GM21786 (cell line): ENCODE measurements at regions not wholly inside any gene's neighbourhood (a gene's known extent, or its start where the extent isn't known, plus 50 kb on each side); places are given as distances from the start of the nearest gene placed in this dataset.
"Not testable (repeated sequence)": the region's sequence is repeated elsewhere in the genome, so short reads cannot be mapped to it uniquely, and the experiment has no call there.

Experiments
- ATAC-seq: cut with Tn5 transposase; IDR thresholded peaks from one replicate; pipeline ENCODE4 v1.9.1; 2021; ENCODE audit not compliant: unreplicated experiment

DNA sequence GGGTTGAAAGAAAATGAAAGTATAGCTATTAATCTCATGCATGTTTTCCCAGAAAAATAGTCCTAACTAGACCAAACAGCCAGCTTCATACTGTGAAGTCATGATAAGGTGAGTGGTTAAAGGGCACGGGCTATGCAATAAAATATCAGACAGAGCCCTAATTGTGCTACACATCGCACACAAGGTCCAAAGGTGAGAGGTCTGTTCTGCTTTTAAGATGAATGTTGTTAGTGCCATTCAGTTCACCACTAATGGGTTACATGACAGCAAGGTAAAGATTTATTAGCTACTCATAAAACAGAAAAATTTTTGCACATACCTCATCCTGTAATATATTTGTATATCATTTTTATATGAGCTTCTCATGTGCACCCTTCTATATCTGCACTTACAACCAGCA lies 105.0 kb upstream of the STK17B start:
- ATAC-seq: no peak

- no peak for ATAC-seq
Observed at GRCh38 chr2:196277002-196277401, 105.6 kb upstream of the STK17B start.

DNA sequence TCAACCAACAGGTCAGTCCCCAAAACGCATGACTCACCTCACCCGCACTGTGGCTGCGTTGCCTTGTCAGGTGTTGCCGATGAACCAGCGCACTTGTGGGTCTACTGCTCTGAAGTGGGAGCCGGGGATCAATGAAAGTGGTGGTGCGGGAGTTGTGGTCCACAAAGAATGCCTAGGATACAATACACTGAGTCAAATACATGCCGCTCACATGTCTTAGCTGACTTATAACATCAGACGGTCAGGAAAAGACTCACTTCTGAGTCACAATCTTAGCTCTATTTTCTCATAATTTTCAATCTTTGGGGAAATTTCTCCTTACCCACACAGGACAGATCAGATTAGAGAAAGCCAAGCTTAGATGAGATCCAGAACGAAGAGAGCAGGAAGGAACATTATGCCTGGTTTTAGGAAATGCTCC lies 107.1 kb upstream of the STK17B start:
- no peak for ATAC-seq

DNA sequence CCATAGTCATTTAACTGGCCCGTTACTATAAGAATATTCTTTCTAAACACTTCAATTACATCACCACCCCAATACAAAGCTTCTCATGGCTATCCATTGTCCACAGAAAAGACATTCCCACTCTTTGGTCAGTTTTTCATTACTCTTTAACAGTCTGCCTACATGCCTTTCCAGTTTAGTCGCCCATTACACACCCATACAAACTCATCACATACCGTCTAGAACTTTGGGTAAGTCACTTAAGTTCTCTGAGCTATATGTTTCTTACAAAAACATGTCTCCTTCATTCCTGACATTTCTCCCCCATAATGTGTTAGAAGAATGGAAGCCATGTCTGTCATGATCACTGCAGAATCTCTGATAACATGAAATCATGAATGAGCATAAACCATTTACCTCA lies 108.2 kb upstream of the STK17B start:
- no peak for ATAC-seq

- ATAC-seq: no peak
Observed at GRCh38 chr2:196284144-196284844, 112.9 kb upstream of the STK17B start.

DNA sequence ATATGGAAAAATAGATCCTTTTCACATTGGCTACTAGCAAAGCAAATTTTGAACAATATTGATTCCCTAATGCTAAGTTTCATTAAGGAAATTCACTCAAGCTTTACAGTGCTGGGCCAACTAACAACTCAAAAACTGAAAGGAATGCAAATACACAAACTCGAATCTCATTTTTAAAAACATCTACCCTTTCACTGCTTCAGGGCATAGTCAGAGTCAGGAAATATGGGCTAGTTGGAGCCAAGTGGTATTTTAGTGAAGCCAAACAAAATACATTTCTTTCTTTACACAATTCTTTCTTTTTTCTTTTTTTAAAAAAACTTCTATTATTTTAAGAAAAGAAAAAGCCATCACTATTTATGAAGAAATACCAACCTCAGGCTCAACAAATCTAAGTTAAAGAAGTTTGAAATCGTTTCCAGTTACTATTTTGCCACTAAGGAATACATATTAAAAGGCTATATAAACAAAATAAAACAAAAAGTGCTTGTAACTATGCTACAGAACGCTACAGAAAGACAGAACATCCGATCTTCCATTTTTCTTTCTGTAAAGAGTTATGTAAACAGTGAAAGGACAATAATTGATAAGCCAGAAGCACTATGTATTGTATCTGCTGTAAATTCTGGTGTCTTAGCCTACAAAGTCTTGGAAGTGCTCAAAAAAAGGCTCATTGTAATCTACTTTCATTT lies 113.6 kb upstream of the STK17B start:
- no peak for ATAC-seq

DNA sequence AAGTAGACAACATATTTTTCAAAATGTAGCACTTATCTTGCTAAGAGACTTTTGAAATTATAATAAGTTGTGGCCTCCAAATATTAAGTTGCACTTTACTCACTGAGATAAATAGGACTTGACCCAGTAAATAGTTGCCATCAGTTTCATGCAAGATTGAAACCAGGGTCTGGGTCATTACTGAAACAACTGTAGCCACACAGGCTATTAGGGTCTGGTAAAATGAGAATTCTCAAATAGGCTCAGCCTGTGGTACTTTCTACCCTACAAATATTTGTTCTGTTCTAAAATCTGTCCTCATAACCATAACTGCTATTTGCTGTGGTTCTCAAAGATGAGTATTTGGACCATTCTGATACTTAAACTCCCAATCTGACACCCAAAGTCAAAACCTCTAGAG lies 115.4 kb upstream of the STK17B start:
- ATAC-seq: peak; percentile 51

- ATAC-seq: no peak
Observed at GRCh38 chr2:196287523-196287922, 116.1 kb upstream of the STK17B start.

- ATAC-seq: no peak
Observed at GRCh38 chr2:196288006-196288538, 116.7 kb upstream of the STK17B start.

DNA sequence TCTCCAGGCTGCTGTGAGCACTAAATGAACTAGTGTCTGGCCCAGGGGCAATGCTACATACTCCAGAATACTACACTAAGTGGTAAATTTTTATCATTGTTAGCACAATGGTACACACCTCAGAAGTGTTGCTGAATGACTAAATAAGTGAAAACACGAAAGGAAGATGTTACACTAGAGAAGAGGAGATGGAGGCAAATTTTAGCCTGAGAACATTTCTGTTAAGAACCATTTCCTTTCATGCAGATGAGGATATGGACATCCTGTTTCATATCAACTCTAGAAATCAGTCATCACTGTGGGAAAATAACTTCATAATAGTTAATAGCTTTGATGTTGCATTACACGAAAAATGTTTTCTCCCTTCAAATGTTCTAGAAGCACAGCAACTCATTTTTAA lies 117.6 kb upstream of the STK17B start:
- ATAC-seq: no peak

GRCh38 chr2:196290136-196290535 lies 118.8 kb upstream of the STK17B start:
- peak; percentile 32 for ATAC-seq

- ATAC-seq: no peak
Observed at GRCh38 chr2:196290569-196290968, 119.2 kb upstream of the STK17B start.

DNA sequence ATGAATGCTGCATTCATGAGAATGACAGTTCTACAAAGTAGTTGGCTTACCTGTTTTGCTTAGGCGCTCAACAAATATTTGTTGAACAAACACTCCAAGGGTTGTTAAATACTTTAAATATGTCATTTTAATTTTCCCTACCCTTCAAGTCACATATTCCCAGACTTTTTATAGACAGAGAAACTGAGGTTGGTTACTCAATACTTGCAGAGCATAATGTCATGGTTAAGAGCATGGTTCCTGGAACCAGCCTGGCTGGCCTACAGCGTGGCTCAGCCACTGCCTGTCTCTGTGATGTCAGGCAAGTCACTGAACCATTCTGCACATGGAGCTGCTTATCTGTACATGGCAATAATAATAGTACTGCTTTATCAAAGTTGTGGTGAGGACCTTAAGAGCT lies 120.0 kb upstream of the STK17B start:
- no peak for ATAC-seq

DNA sequence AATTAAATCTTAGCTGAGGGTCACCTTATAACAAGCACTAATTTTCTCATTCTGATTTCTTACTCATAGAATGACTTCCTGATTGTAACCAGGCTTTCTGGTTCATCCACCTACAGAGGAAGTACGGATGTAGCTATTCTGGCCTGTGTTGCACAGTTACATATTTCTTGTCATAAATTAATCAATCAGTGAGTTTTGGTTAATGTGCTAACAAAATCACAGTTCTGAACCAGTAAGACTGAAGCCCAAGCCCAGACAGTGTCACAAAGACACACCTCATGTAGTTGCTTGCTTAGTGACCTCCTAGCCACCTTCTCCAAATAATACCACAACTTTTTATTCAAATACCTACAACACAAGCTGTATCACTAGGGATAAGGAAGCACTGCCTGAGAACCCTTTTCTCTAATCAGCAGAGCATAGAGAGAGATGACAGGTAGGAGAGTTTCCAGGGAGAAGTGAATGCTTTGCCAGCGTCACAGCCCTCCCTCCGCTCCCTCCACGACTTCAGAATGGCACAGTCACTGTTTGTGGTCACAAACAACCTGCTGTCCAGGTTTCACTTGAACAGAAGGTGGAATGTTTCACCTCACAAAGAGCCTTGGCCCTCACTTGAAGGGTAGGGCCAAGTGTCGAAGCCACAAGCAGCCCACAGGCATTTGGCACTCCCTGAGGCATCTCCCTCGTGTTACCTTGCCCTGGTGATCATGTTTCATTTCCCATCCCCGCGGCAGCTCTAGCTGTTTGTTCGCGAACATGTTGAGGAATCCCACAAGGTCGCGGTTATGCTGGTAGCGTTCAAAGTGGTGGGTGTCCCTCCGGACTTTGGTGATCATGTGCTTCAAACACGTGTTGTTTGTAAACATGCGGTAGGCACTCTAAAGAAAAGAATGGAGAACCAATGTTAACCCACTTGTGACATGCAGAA lies 120.8 kb upstream of the STK17B start:
- peak; percentile 24 for ATAC-seq

DNA sequence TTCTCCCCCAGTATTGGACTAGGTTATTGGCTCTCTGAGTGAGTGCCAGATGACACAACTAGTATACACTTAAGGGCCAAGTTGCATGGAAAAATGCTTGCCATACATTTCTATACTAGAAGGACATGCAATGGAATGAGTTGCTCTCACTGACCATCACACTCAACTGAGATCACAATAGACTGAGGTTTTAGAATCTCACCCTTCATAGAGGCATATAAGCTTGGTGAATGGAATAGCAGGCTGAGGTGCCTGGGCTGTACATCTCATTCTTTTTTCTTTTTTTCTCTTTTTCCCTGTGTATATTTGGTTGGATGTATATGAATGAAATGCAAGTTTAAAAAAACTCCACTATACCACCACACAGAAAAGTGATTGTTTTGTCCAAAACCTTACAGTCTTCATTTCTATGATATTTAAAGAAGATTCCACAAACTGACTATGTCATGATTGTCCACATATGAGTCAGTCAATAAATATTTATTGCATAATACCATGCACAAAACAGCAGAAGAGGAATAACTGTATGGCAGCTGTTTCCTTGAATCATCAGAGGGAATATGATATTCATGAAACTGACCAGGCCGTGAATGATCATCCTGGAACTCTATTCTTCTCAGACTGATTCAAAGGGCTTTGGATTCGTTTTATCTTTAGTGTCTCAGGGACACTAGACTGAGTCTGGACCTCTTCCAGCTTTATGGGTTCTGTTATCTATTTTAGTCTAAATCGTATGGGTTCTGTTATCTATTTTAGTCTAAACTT lies 122.6 kb upstream of the STK17B start:
- ATAC-seq: no peak

- ATAC-seq: no peak
Observed at GRCh38 chr2:196294516-196294909, 123.1 kb upstream of the STK17B start.

GRCh38 chr2:196295005-196295404 lies 123.6 kb upstream of the STK17B start:
- ATAC-seq: peak; percentile 38

DNA sequence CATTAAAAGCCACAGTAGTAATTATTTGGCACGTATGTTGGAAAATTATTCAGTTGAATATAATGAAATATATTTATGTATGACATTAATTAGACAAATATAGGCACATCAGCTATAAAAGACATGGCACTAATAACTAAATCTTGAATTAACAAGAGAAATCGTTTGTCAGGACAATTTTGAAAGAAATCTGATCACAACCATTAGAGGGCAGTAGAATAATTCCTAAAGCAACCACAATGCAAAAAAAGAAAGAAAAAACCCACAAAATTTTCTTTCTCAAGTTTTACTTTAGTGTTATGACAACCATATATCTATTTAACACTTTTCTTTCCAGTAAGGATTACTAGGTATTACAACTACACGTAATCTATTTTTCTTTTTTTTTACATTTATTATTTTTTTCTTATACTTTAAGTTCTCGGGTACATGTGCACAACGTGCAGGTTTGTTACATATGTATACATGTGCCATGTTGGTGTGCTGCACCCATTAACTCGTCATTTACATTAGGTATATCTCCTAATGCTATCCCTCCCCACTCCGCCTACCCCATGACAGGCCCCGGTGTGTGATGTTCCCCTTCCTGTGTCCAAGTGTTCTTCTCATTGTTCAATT lies 126.8 kb upstream of the STK17B start:
- ATAC-seq: not testable (repeated sequence)

DNA sequence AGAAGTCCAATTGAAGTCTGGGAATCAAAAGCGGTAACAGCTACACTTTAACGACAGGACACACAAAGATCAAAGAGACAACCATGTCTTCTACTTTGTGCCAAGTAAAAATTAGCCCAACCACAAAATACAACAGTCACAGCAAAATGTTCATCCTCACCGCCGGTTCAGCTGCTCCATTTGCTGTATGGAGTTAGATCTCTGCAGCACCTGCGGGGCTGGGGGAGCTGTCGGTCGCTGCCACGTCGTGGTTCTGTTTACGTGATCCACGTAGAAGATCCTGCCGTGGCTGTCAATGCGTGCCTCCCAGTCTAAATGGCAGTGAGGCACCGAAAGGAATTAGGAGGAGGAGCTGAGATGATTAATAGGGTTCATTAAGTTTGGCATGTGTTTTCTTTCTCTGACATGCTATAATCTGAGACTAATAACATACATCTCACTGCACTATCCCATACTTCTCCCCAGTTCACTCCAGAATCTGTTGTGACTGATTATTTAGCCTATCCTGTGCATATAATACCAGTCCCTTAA lies 136.5 kb upstream of the STK17B start:
- ATAC-seq: no peak

DNA sequence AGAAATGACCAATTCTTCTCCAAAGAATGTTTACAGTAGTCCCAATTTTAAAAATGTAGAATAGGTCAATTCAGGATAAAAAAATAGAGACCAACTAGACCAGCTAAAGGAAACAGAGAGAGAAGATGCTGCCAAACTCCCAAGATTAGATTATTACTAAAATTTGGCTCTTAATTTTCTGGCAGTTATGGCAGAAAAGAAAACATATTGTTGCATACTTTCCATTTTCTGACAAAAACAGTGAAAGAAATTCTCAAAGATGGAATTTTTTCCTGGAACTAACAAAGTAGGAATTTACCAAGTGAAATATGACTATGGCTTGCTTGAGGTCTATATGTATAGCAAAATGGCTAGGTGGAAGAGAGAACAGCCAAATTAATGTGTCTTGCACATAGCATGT lies 138.3 kb upstream of the STK17B start:
- ATAC-seq: no peak
